Skeletal muscle tissue (tissue), 3 donors: ENCODE measurements at regions not wholly inside any gene's neighbourhood (a gene's known extent, or its start where the extent isn't known, plus 50 kb on each side); places are given as distances from the start of the nearest gene placed in this dataset.

Experiments used
- H3K27ac ChIP-seq: one replicate; pipeline ENCODE4 v1.7.0; 2013; ENCODE audit warnings: mild to moderate bottlenecking, low read depth, low read length, inconsistent platforms
- H3K27me3 ChIP-seq, 3 donors: one replicate each; pipeline ENCODE4 v1.7.0; 2013; ENCODE audit warnings: low read length in 3 of 3; ENCODE audit not compliant: control insufficient read depth in 3 of 3, insufficient read depth in 3 of 3
- H3K36me3 ChIP-seq, 3 donors: one replicate each; pipeline ENCODE4 v1.7.0; 2013; ENCODE audit warnings: low read length in 3 of 3; ENCODE audit not compliant: control insufficient read depth in 3 of 3, insufficient read depth in 3 of 3
- H3K4me1 ChIP-seq, 3 donors: one replicate each; pipeline ENCODE4 v1.7.0; 2013; ENCODE audit warnings: low read length in 3 of 3, mild to moderate bottlenecking in 3 of 3; ENCODE audit not compliant: control insufficient read depth in 3 of 3, insufficient read depth in 3 of 3
- H3K4me3 ChIP-seq, 3 donors: one replicate each; pipeline ENCODE4 v1.7.0; 2013; ENCODE audit warnings: low read length in 3 of 3
- H3K9ac ChIP-seq, 3 donors: one replicate each; pipeline ENCODE4 v1.7.0; 2013; ENCODE audit warnings: low read length in 3 of 3, mild to moderate bottlenecking in 3 of 3, moderate library complexity in 2 of 3, low read depth in 1 of 3
- H3K9me3 ChIP-seq, 3 donors: one replicate each; pipeline ENCODE4 v1.7.0; 2013; ENCODE audit warnings: low read length in 3 of 3; ENCODE audit not compliant: control insufficient read depth in 3 of 3
- donor health status: Osteomylitis.

DNA sequence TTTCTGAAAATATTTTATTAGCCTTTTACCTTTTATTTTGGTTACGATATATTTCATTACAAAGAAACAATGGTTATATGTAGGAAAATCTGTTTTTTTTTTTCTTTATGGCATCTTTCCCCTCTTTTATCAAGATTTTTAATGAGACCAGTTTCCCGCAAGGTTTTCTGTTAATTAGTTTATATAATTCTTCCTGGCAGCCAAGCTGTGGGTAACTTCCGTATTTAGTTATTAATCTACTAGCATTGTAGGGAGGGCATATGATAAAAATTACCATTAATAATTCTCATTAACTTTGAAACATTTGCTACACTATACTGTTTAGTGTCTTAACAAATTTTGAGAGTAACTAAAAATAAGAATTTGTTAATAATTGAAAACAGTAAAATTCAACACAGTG, 181.1 kb upstream of the GPRIN3 start:
- Histone ChIP-seq H3K36me3 (no peaks in the 10 kb centered on the region), H3K27me3 (no peaks in the 10 kb centered on the region), H3K27ac (no peak overlapping the region), H3K4me3 (no peak overlapping the region), H3K4me1 (no peaks in the 10 kb centered on the region), H3K9me3 (no peaks in the 10 kb centered on the region), H3K9ac (no peak overlapping the region)

DNA sequence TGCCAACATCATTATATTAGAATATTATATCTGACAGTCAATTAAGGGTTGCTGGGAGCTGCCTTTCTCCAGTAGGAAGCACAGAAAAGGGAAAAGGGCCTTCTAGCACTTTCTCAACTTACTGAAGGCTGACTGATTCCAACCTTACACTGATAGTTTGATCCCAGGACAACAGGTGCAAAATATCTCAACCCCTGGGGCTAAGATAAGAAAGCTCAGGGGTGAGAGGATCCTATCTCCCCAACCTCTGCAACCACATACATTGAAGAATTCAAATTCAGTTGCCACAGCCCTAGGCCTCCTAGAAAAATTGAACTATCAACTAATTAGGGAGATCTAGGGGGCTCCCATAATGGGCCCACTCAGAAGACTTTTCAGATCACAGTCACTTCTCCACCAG, 179.1 kb upstream of the GPRIN3 start:
- H3K4me3 ChIP-seq: no peak overlapping the region
- H3K9me3 ChIP-seq: no peaks in the 10 kb centered on the region
- H3K9ac ChIP-seq: no peak overlapping the region
- no peak overlapping the region for H3K27ac ChIP-seq
- no peaks in the 10 kb centered on the region for H3K27me3 ChIP-seq
- H3K4me1 ChIP-seq: no peaks in the 10 kb centered on the region
- no peaks in the 10 kb centered on the region for H3K36me3 ChIP-seq

DNA sequence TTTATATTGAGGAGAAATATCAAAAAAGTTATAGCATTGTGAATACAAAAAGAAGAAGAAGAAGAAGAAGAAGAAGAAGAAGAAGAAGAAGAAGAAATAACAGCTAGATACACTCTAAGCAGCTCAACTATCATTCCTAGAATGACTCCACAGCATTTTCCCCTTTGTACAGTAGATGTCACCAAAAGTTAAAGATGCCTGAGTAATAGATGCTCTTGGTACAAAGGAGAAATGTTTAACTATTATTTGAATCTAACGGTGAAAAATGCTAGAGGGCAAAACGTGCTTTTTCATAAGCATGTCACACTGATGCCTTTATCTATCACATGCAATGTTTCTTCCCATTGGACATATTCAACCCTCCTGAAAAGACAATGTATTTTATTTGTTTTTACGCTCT, 178.4 kb upstream of the GPRIN3 start:
- H3K4me3 ChIP-seq: no peak overlapping the region
- H3K9ac ChIP-seq: no peak overlapping the region
- no peaks in the 10 kb centered on the region for H3K4me1 ChIP-seq
- no peaks in the 10 kb centered on the region for H3K9me3 ChIP-seq
- H3K27me3 ChIP-seq: no peaks in the 10 kb centered on the region
- H3K27ac ChIP-seq: no peak overlapping the region
- no peaks in the 10 kb centered on the region for H3K36me3 ChIP-seq

DNA sequence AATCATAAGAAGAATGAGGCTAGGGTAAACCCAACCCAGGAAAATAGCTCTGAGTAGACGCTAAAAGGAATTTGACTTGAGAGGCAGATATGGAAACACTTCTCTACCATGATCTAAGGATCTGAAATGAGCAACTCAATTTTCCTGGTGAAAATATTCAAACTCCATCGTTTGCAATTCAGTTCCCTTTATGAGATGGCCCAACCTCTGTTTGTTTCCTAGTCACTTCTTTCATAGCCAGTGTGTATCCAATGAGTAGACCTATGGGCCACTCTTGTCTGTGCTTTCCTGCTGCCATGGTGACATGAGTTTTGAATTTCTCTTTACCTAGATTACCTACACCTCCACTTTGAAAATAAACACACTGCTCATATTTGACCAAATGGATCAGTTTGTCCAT, 176.2 kb upstream of the GPRIN3 start:
- Histone ChIP-seq H3K27me3 (no peaks in the 10 kb centered on the region), H3K9ac (no peak overlapping the region), H3K4me1 (no peaks in the 10 kb centered on the region), H3K9me3 (no peaks in the 10 kb centered on the region), H3K27ac (no peak overlapping the region), H3K4me3 (no peak overlapping the region), H3K36me3 (no peaks in the 10 kb centered on the region)

DNA sequence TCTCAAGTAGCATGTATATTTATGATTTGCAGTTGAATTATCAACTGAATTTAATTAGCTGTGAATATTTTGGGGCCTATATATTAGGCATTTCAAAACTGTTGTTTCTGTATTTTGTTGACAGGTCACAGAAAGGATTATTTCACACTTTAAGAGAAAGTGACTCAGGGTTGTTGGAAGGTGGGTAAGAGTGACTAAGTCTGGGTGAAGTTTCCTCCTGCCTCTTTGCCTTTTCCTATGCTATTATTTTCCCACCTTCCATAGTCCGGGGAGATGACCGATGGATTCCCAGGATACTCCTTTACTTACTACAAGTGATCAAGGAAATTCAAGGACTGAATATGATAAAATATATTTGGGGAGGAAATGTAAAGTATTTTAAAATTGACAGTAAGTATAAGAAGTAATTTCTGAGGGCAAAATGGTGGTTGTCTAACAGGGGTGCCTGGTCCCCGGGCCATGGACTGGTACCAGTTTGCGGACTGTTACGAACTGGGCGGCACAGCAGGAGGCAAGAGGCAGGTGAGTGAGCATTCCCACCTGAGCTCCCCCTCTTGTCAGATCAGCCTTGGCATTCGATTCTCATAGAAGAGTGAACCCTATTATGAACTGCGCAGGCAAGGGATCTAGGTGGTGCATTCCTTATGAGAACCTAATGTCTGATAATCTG, 175.5 kb upstream of the GPRIN3 start:
- H3K9ac ChIP-seq: no peak overlapping the region
- H3K4me3 ChIP-seq: no peak overlapping the region
- H3K27me3 ChIP-seq: no peaks in the 10 kb centered on the region
- no peaks in the 10 kb centered on the region for H3K9me3 ChIP-seq
- H3K27ac ChIP-seq: no peak overlapping the region
- H3K36me3 ChIP-seq: no peaks in the 10 kb centered on the region
- no peaks in the 10 kb centered on the region for H3K4me1 ChIP-seq

DNA sequence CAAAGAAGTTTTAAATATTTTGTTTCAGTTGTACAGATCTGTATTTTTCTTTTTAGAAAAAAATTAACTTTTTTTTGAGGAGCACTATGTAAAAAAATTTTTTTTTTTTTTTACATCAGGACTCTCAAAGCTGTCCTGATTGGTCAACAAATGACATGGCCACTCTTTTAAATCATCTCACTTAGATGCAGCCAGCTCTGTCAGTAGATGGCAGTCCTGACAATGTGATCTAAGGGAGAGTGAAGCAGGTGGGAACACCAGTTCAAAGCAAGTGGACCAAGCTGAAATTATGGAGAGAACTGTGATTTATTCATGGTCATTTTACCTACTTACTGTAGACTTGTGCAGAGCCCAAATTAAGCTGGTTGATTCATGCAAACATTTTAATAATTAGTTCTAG, 174.7 kb upstream of the GPRIN3 start:
- Histone ChIP-seq H3K9me3 (no peaks in the 10 kb centered on the region), H3K36me3 (no peaks in the 10 kb centered on the region), H3K4me1 (no peaks in the 10 kb centered on the region), H3K9ac (no peak overlapping the region), H3K4me3 (no peak overlapping the region), H3K27me3 (no peaks in the 10 kb centered on the region), H3K27ac (no peak overlapping the region)

DNA sequence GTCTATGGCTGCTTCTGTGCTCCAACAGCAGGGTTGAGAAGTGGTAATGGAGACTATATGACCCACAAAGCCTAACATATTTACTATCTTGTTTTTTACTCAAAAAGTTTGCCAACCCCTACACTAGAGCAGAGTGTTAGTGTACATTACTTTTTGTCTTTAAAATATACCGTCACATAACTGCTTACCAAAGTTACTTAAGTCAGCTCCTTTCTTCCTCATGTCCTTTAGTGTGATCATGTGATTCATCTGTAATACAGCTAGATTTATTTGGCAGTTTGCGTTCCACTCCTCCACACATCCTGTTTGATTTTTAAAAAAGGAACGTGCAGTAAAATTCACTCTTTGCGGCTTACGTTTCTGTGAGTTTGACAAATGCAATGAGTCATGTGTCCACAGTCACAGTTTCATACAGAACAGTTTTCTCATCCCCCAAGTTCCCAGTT, 162.4 kb upstream of the GPRIN3 start:
- Histone ChIP-seq H3K27ac (no peak overlapping the region), H3K9ac (no peak overlapping the region), H3K36me3 (no peaks in the 10 kb centered on the region), H3K27me3 (no peaks in the 10 kb centered on the region), H3K9me3 (no peaks in the 10 kb centered on the region), H3K4me1 (no peaks in the 10 kb centered on the region), H3K4me3 (no peak overlapping the region)

DNA sequence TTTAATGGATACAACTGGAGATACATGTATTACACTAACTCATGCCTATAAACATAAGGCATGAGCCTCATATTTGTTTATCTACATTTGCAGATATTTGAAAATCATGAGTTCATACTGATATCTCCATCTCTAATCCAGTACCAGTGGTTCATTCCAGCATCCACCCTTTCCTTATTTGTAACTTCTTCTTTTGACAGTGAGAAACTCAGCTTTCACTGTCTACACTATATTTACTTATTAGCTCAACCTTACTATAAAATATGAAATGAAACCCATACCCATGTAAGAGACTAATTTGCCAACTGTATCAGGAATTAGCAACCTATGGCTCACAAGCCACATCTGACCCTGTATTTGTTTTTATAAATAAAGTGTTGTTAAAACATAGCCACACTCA, 161.9 kb upstream of the GPRIN3 start:
- Histone ChIP-seq H3K9me3 (no peaks in the 10 kb centered on the region), H3K36me3 (no peaks in the 10 kb centered on the region), H3K4me3 (no peak overlapping the region), H3K27ac (no peak overlapping the region), H3K4me1 (no peaks in the 10 kb centered on the region), H3K27me3 (no peaks in the 10 kb centered on the region), H3K9ac (no peak overlapping the region)

DNA sequence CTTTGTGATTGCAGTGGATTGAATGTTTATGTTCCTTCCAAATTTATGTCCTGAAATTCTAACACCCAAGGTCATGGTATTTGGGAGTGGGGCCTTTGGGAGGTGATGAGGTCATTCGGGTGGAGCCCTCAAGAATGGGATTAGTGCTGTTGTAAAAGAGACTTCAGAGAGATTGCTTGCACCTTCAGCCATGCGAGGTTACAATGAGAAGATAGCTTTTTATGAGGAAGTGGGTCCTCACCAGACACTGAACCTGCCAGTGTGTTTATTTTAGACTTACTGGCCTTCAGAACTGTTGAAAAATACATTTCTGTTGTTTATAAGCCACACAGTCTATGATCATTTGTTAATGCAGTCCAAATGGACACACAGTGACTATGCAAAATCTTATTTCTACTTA, 161.0 kb upstream of the GPRIN3 start:
- H3K9ac ChIP-seq: no peak overlapping the region
- no peaks in the 10 kb centered on the region for H3K9me3 ChIP-seq
- H3K36me3 ChIP-seq: no peaks in the 10 kb centered on the region
- H3K4me3 ChIP-seq: no peak overlapping the region
- no peaks in the 10 kb centered on the region for H3K4me1 ChIP-seq
- no peak overlapping the region for H3K27ac ChIP-seq
- no peaks in the 10 kb centered on the region for H3K27me3 ChIP-seq

DNA sequence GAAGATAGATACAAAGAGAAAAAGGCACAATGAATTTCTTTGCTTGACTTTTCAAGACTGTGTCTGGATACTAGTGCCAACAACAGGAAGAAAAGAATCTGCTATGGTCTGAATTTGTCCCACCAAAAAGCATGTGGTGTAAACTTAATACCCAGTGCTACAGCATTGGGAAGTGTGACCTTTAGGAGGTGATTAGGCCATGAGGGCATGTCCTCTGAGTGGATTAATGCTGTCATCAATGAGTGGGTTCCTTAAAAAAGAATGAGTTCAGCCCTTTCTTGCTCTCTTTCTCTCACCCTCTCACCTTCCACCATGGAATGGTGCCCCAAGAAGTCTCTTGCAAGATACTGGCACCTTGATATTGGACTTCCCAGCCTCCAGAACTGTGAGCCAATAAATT, 155.7 kb upstream of the GPRIN3 start:
- Histone ChIP-seq H3K36me3 (no peaks in the 10 kb centered on the region), H3K9me3 (no peaks in the 10 kb centered on the region), H3K9ac (no peak overlapping the region), H3K27ac (no peak overlapping the region), H3K4me1 (no peaks in the 10 kb centered on the region), H3K27me3 (no peaks in the 10 kb centered on the region), H3K4me3 (no peak overlapping the region)

DNA sequence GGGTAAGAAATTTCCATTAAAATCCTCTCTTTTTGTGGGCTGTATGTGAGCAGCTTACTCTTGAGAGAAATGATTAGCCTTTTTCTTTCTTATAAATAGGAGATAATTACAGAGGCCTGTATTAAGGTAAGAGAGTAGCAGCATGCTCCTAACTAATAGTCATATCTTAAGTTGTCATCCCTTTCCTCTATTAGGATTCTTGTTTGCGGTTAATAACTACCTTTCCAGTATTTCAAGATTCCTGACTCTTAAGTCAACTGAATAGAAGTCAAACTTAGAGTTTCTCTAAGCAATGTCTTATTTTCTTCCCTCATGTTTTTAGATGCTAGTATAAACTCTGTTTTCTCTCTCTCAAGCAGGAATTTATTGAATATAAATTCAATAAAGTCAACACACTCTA, 139.9 kb upstream of the GPRIN3 start:
- H3K36me3 ChIP-seq: no peaks in the 10 kb centered on the region

More for the DNA sequence above, 139.9 kb upstream of the GPRIN3 start:
- H3K9me3 ChIP-seq: peaks cover 0 to 17% (median 2%) of the 10 kb centered on the region in 3 donors
- H3K4me3 ChIP-seq: no peak overlapping the region
- H3K4me1 ChIP-seq: no peaks in the 10 kb centered on the region
- H3K9ac ChIP-seq: no peak overlapping the region
- H3K27me3 ChIP-seq: no peaks in the 10 kb centered on the region
- H3K27ac ChIP-seq: no peak overlapping the region
